LNCAP (cell line): ENCODE measurements at regions not wholly inside any gene's neighbourhood (a gene's known extent, or its start where the extent isn't known, plus 50 kb on each side); places are given as distances from the start of the nearest gene placed in this dataset.

Experiments
- CTCF ChIP-seq: fragments of 450-650 bp; IDR thresholded peaks from 2 replicates; pipeline ENCODE4 v1.5.1; 2017; ENCODE audit warnings: mild to moderate bottlenecking

- no peak for TF ChIP-seq CTCF
These were observed 138.5 kb upstream of the SYT6 start for GRCh38 chr1:114292194-114292593.

GRCh38 chr1:114290776-114291175, 137.1 kb upstream of the SYT6 start:
- no peak for TF ChIP-seq CTCF

GRCh38 chr1:114290341-114290740, 136.7 kb upstream of the SYT6 start:
- TF ChIP-seq CTCF, result no peak

GRCh38 chr1:114289824-114290223, 136.2 kb upstream of the SYT6 start:
- no peak for TF ChIP-seq CTCF

- no peak for TF ChIP-seq CTCF
These were observed 135.6 kb upstream of the SYT6 start for GRCh38 chr1:114289306-114289705.

- TF ChIP-seq CTCF, result no peak
These were observed 133.3 kb upstream of the SYT6 start for GRCh38 chr1:114286960-114287359.

- no peak for TF ChIP-seq CTCF
These were observed 132.5 kb upstream of the SYT6 start for GRCh38 chr1:114286179-114286578.

- TF ChIP-seq CTCF, result peak; percentile 87
These were observed 129.2 kb upstream of the SYT6 start for GRCh38 chr1:114282751-114283403.
